GM21717 (cell line): ENCODE measurements at regions not wholly inside any gene's neighbourhood (a gene's known extent, or its start where the extent isn't known, plus 50 kb on each side); places are given as distances from the start of the nearest gene placed in this dataset.

ENCODE experiments used
- ATAC-seq: cut with Tn5 transposase; IDR thresholded peaks from one replicate; pipeline ENCODE4 v1.9.1; 2021; ENCODE audit warnings: mild to moderate bottlenecking, moderate library complexity; ENCODE audit not compliant: unreplicated experiment

GRCh38 chr7:124515106-124515830 is 250.3 kb downstream of the GPR37 start:
- no peak for ATAC-seq

GRCh38 chr7:124514471-124514870 is 251.1 kb downstream of the GPR37 start:
- no peak for ATAC-seq

DNA sequence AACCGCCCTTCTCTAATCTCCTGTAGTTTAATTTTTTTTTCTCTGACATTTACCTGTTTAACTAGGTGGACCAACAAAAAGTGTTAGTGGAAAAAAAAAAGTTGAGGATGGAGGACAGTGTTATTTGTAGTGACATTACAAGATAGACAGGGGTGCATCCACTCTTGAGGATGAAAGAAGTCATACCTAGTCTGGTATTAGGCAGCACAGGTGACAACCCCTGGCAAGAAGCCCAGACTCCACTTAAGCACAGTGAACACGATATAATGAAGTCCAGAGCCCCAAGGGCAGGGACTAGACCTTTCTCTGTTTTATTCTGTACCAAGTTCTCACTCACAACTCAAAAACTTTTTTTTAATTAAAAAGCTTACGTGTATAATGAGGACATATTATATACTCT is 268.4 kb downstream of the GPR37 start:
- ATAC-seq = no peak

DNA sequence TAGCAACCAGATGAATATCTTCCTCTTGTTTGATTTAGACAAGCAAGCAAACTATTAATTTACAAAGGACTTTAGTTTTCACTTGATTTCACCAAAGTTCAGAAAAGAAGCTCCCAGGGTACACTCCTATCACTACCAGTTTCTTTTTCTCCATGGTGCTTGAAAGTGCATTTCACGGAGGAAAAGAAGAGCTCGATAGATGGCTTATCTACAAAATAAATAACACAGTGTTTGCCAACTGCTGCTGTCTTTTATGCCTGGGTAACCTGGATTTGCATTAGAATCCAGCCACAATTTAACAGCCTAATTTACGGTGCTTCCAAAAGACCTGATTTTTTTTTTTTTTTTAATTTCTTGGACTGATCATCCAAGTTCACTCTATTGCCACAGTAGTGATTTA is 275.7 kb downstream of the GPR37 start:
- no peak for ATAC-seq

- ATAC-seq = no peak
Measured at GRCh38 chr7:124489082-124489819, 276.3 kb downstream of the GPR37 start.

GRCh38 chr7:124482229-124482628 is 283.4 kb downstream of the GPR37 start:
- no peak for ATAC-seq

DNA sequence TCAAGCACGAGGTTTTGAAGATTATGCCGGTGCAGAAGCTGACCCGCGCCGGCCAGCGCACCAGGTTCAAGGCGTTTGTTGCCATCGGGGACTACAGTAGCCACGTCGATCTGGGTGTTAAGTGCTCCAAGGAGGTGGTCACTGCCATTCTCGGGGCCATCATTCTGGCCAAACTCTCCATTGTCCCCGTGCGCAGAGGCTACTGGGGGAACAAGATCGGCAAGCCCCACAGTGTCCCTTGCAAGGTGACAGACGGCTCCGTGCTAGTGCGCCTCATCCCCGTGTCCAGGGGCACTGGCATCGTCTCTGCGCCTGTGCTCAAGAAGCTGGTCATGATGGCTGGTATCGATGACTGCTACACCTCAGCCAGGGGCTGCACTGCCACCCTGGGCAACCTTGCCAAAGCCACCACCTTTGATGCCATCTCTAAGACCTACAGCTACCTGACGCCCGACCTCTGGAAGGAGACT is 284.7 kb downstream of the GPR37 start:
- ATAC-seq = no peak

GRCh38 chr7:124480036-124480820 is 285.4 kb downstream of the GPR37 start:
- ATAC-seq = no peak

DNA sequence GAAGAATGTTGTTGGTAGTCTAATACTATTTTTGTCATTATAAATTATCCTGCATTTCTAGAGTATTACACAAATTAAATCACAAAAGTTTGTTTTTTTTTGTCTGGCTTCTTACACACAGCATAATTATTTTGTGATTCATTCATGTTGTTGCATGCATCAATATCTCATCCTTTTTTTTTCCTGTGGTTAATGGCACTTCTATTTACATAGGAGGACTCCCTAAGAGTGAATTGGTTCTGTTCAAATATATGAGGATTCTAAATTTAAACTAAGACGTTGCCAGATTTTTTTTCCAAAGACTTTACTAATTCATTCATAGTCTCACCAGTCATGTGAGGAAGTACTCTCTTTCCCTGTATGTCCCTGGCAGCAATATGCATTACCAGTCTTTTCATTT is 303.3 kb downstream of the GPR37 start:
- no peak for ATAC-seq

DNA sequence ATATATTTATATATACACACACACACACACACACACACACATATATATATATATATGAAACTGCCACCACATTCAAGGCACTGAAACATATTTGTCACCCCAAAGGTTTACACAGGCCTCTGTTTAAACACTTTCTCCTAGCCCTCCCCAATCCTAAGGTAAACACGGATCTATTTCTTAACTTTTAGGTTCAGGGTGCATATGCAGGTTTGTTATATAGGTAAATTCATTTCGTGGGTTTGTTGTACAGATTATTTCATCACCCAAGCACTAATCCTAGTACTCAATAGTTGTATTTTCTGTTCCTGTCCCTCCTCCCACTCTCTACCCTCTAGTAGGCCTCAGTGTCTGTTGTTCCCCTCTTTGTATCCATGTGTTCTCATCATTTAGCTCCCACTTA is 305.0 kb downstream of the GPR37 start:
- ATAC-seq = no peak

- ATAC-seq = no peak
Measured at GRCh38 chr7:124460056-124460450, 305.5 kb downstream of the GPR37 start.

DNA sequence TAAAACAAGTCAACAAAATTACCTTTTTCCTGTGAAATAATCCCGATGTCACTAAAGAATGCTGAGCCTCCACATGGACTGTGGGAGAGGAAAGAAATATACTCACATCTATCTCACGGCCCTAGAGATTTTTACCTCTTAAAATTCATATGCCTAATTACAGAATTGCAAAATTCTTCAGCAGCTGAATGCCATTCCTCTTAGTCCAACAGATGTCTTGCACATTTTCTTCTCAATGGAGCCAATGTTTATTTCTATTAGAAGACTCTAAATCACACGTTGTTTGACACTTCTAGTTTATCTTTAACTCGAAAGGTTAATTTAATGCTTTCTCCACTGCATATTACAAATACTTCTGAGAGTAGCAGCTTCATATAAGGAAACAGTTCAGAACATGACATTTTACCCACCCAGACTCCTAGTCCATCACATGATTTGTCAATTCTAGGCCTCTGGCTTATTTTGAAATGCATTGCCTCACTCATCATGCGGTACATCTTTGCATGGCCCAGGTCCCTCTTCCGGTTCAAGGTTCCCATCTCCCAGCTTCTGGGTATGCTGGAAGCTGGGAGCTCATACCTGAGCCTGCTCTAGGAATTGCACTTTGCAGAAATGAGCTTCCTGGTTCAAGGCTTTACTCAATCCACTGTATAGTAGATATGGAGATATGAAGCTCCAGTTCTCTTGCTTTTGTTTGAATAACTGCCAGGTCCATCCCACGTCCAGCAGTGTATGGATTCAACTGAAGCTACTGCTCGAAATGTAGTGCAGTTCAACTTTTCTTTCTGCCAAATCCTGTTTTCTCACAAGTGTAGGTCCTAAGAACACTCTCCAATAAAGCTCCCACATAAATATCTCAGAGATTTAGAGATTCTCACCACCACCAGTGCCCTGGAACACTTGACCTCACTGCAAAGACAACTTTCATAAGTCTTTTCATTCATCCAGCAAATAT is 306.2 kb downstream of the GPR37 start:
- ATAC-seq = no peak

DNA sequence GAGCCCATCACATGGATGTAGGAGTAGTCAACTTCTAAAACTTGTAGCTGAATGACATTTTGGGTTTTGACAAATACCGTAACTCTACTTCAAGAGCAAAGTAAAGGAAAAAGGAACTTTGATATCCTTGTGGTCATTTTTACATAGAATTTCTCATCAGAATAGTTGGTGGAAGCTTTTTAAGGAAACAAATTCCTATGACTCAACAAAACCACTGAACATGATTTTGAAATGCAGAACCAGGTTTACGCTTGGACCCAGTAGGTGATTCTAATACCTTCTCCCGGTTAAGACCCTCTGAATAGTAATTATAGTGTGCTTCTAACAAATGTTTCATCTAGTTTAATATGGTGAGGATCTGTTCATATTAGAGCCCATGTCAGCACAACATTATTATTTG is 307.8 kb downstream of the GPR37 start:
- ATAC-seq = no peak

DNA sequence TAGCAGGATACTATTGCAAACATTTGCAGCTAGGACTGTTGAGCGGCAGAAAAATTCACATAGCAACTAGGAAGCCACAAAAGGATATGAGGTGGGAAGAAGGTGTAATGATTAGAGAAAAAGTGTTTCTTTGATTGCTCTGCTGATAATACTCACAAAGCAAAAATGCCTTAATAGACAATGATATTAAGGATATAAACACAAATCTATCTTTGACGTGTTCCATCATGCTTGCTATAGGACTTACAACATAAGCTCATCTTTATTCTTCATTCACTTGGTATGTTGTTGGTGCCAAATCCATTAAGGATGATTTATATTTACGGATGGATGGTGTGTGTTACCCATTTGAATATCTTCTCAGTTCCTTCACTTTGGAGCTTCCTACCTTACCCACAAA is 309.3 kb downstream of the GPR37 start:
- no peak for ATAC-seq

DNA sequence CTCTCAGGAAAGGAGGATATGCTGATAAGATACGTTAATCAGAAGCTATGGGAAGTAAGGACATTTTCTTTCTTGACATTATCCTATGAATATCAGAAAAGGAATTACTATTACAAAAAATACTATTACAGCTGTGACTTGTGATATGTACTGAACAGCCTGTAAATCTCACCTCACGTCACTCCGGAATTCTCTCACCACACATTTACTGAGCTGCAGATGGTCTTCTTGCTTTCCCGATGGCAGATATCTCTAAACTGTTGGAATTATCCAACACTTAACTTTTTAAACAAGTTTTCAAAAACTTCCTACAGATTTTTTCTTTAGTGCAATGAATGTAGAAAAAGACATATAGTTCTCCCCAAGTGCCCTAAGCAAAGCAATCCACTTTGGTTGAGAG is 313.4 kb downstream of the GPR37 start:
- no peak for ATAC-seq

DNA sequence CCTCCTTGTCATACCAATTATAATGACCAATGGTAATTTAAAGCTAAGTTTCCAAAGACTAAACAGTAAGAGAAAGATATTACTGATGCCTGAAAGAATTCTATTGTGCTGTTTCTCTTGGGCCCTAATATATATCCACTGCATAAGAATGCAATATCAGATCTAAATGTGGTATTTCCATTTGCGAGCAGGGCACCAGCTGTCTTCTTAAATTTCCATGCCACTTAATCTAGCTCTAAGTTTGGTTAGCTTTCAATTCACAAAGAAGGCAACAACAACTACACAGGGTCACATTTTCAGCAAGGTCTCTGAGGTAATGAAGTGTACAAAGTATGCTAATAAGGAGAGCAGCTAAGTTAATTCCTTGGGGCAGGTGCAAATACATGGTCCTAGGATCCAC is 315.7 kb downstream of the GPR37 start:
- no peak for ATAC-seq

DNA sequence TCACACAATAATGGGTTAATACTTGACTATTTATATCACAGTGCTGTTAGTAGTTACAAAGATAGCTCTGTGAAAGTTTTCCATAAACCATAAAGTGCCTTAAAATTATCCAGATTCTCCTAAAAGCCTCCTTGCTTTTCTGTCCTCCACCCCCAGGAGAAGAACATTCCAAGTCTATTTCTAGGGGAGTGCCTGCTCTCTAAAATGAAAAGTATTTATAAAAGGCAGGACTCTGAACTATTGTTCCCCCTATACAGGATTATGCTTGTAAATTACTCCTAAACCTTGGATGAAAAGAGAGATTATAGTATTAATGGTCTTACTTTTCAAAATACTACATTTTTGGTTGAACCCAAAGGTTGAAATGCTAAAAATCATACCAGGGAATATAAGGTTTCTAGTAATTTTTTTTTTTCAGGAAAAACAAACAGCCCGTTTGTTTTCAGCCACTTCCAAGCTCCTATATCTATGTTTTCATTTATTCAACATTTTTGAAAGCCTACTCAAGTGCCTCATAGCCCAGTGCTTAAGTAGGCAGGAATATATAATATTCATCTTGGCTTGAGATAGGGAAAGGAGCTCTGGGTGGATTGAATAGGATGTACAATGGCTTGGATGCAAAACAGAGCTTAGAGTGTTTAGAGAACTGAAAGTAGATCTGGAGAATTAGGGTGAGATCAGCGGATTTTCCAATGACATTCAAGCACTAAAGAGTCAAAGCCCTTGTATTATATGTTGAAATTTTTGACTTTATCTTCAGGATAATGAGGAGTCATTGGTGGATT is 320.7 kb downstream of the GPR37 start:
- ATAC-seq = no peak

DNA sequence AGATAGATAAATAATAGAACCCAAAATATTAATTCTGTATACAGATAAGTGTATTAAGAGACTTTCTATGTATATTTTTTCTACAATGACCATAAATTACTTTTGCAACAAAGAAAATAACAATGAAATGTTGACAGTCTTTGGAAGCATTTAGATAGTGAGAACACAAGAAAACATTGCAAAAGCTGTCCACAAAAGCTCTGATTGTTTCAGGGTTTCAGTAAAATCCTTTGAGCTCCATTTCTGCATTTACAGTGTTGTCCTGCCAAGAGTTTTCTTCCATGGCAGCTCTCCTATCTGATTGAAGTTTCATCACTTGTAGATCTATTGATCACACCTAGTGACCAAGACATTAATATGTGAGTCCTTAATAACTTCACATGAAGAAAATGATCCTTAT is 321.8 kb downstream of the GPR37 start:
- ATAC-seq = no peak

DNA sequence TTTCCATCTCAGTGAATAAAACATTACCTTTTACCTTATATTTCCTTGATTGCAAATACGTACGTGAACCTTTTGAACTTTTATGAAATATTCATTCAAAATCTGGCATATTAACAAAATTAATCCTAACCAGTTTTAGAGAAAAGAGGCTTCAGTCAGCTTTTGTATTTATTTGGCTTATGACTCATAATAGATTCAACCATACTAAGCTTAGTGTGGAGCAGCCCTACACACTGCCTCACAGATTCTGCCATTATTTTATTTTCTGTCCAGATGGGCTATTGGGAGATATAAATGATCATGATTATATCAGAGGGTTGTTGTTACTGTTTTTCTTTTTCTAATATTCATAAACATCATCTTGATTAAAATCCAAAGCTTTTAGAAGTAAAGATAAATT is 325.5 kb downstream of the GPR37 start:
- no peak for ATAC-seq
